ENCODE measurements at regions not wholly inside any gene's neighbourhood (a gene's known extent, or its start where the extent isn't known, plus 50 kb on each side); places are given as distances from the start of the nearest gene placed in this dataset.

GRCh38 chr21:23939369-23940065 lies 1667.8 kb downstream of the MRPL39 start:
- intact Hi-C loops (cut with micrococcal nuclease) (no loop called here), dilution Hi-C loops (cut with MboI; ENCODE audit: extremely low pct_ligation_motif_present, low sequenced_read_pairs) (no loop called here)
- H3K4me2 ChIP-seq (ENCODE audit: insufficient read depth, low read length) = no peak overlapping the region
- H3K4me3 ChIP-seq (replicated peaks in 1 of 3; ENCODE audit: insufficient read depth in 1 of 3, low read depth in 1 of 3, low read length in 3 of 3) = no peak overlapping the region
- DNase-seq (ENCODE audit: low read depth, low spot score) (no peak), FAIRE-seq (no peak)
- H3K9me3 ChIP-seq (replicated peaks; ENCODE audit: control insufficient read depth, insufficient read depth, low read length) = no peaks in the 10 kb centered on the region
- H3K9me1 ChIP-seq (replicated peaks; ENCODE audit: control insufficient read depth, extremely low read depth, insufficient read depth, low read length) = no peaks in the 10 kb centered on the region
- no peaks in the 10 kb centered on the region for H3K27me3 ChIP-seq (ENCODE audit: control insufficient read depth in 2 of 2, insufficient read depth in 2 of 2, low read length in 2 of 2)
- BruUV-seq (replicated peaks) = no TSS peak
- no peaks in the 10 kb centered on the region for H3K36me3 ChIP-seq (ENCODE audit: control insufficient read depth in 2 of 2, extremely low read depth in 1 of 2, insufficient read depth in 2 of 2, low read length in 2 of 2)
- no peaks in the 10 kb centered on the region for H3K79me2 ChIP-seq (ENCODE audit: control insufficient read depth, insufficient read depth, low read length)
- no peak overlapping the region for H3K27ac ChIP-seq (ENCODE audit: insufficient read depth, low read depth, low read length)
- no peaks in the 10 kb centered on the region for H4K20me1 ChIP-seq (replicated peaks; ENCODE audit: control insufficient read depth, extremely low read depth, insufficient read depth, low read length)
- H3K9ac ChIP-seq (replicated peaks; ENCODE audit: extremely low read depth, insufficient read depth, low read length) = no peak overlapping the region
- ChIA-PET POLR2A (no interaction called here), CTCF (no interaction called here)
- TF ChIP-seq POLR2AphosphoS5 (IDR thresholded peaks at IDR 0.05; ENCODE audit: insufficient read depth, low read depth, low read length) (no peak), MAX (IDR thresholded peaks at IDR 0.05; ENCODE audit: insufficient read depth, insufficient read length) (no peak), EZH2 (IDR thresholded peaks at IDR 0.05; ENCODE audit: borderline replicate concordance, low read depth, low read length, severe bottlenecking) (no peak), JUN (IDR thresholded peaks at IDR 0.05; ENCODE audit: borderline replicate concordance, insufficient read depth, insufficient read length, low read depth) (no peak), POLR2A (IDR thresholded peaks at IDR 0.05; ENCODE audit: low read depth, low read length) (no peak), MYC (IDR thresholded peaks at IDR 0.05; ENCODE audit: low read depth, low read length) (no peak), CTCF (IDR thresholded peaks at IDR 0.05; ENCODE audit: extremely low read depth in 1 of 2, insufficient read depth in 1 of 2, low read depth in 1 of 2, low read length in 2 of 2) (no peak), GATA2 (IDR thresholded peaks at IDR 0.05; ENCODE audit: insufficient read depth, insufficient read length, low read depth, low read length) (no peak), FOS (IDR thresholded peaks at IDR 0.05; ENCODE audit: borderline replicate concordance, insufficient read depth, low read length) (no peak)
- H2AFZ ChIP-seq (ENCODE audit: low read depth, low read length) = no peak overlapping the region
- H3K4me1 ChIP-seq (ENCODE audit: control insufficient read depth, extremely low read depth, insufficient read depth, low read length) = no peaks in the 10 kb centered on the region

Measured in endothelial cell of umbilical vein (primary cell).